Suprapubic skin (tissue), 4 donors: ENCODE measurements at regions not wholly inside any gene's neighbourhood (a gene's known extent, or its start where the extent isn't known, plus 50 kb on each side); places are given as distances from the start of the nearest gene placed in this dataset.

Source experiments
- DNase-seq, 2 donors: peaks; one replicate each; pipeline ENCODE4 v3.0.0-alpha.2; 2019; ENCODE audit warnings: low spot score in 2 of 2
- H3K27ac ChIP-seq: fragments of 200-600 bp; sonication (generic); one replicate; pipeline ENCODE4 v1.5.1; 2019
- H3K27me3 ChIP-seq: fragments of 200-600 bp; sonication (generic); one replicate; pipeline ENCODE4 v1.5.1; 2019
- H3K36me3 ChIP-seq: fragments of 200-600 bp; sonication (generic); one replicate; pipeline ENCODE4 v1.5.1; 2019
- H3K4me1 ChIP-seq: fragments of 200-600 bp; sonication (generic); one replicate; pipeline ENCODE4 v1.5.1; 2019
- H3K4me3 ChIP-seq: fragments of 200-600 bp; sonication (generic); one replicate; pipeline ENCODE4 v1.5.1; 2019; ENCODE audit warnings: mild to moderate bottlenecking
- H3K9me3 ChIP-seq: fragments of 200-600 bp; sonication (generic); one replicate; pipeline ENCODE4 v1.5.1; 2019
- CTCF ChIP-seq, 2 donors: fragments of 200-600 bp in 1 of 2; fragments of 450-650 bp in 1 of 2; sonication (generic) in 1 of 2; IDR thresholded peaks; one replicate each; pipeline ENCODE4 v1.5.1; 2016 to 2019; ENCODE audit warnings: antibody characterized with exemption in 2 of 2, mild to moderate bottlenecking in 1 of 2, moderate library complexity in 1 of 2
- EP300 ChIP-seq: sonication (generic); formaldehyde crosslinking; IDR thresholded peaks from one replicate; pipeline ENCODE4 v1.6.1; 2017; ENCODE audit warnings: antibody characterized with exemption
- POLR2A ChIP-seq, 2 donors: fragments of 450-650 bp; IDR thresholded peaks; one replicate each; pipeline ENCODE4 v1.6.1; 2017; ENCODE audit warnings: antibody characterized with exemption in 2 of 2, mild to moderate bottlenecking in 2 of 2, moderate library complexity in 2 of 2
- POLR2AphosphoS5 ChIP-seq, 3 donors: sonication (generic); formaldehyde crosslinking; IDR thresholded peaks; one replicate each; pipeline ENCODE4 v1.6.1; 2017; ENCODE audit warnings: antibody characterized with exemption in 3 of 3
- WGBS: methylation state at CpG from one replicate; pipeline ENCODE4 v1.1.5; 2018; 5-methylcytosine and 5-hydroxymethylcytosine counted together

GRCh38 chr5:45093377-45093776, 284.6 kb downstream of the MRPS30 start:
- TF ChIP-seq EP300 = no peak
- no peaks in the 10 kb centered on the region for H3K9me3 ChIP-seq
- no peaks in the 10 kb centered on the region for H3K27me3 ChIP-seq
- no peak overlapping the region for H3K27ac ChIP-seq
- DNase-seq = no peak
- 93% methylated on average over 1 of the region's 1 CpG for WGBS
- no peaks in the 10 kb centered on the region for H3K4me1 ChIP-seq
- H3K36me3 ChIP-seq = no peaks in the 10 kb centered on the region
- no peak overlapping the region for H3K4me3 ChIP-seq

GRCh38 chr5:45094876-45095440, 286.2 kb downstream of the MRPS30 start:
- no peaks in the 10 kb centered on the region for H3K9me3 ChIP-seq
- no peak for TF ChIP-seq EP300
- no peak for TF ChIP-seq CTCF (IDR thresholded peaks at IDR 0.05)
- no peak for TF ChIP-seq POLR2A (IDR thresholded peaks at IDR 0.05)
- TF ChIP-seq POLR2AphosphoS5 (IDR thresholded peaks at IDR 0.05) = no peak
- no peaks in the 10 kb centered on the region for H3K27me3 ChIP-seq
- H3K4me1 ChIP-seq = no peaks in the 10 kb centered on the region
- H3K4me3 ChIP-seq = no peak overlapping the region
- WGBS = 65% methylated on average over 4 of the region's 4 CpGs
- H3K36me3 ChIP-seq = no peaks in the 10 kb centered on the region
- no peak for DNase-seq
- H3K27ac ChIP-seq = no peak overlapping the region

GRCh38 chr5:45098483-45098882, 289.7 kb downstream of the MRPS30 start:
- TF ChIP-seq EP300 (no peak), POLR2A (IDR thresholded peaks at IDR 0.05) (no peak), CTCF (IDR thresholded peaks at IDR 0.05) (no peak), POLR2AphosphoS5 (IDR thresholded peaks at IDR 0.05) (no peak)
- 90% methylated on average over 3 of the region's 3 CpGs for WGBS
- no peak for DNase-seq
- Histone ChIP-seq H3K27ac (no peak overlapping the region), H3K27me3 (no peaks in the 10 kb centered on the region), H3K4me1 (no peaks in the 10 kb centered on the region), H3K4me3 (no peak overlapping the region), H3K9me3 (no peaks in the 10 kb centered on the region), H3K36me3 (no peaks in the 10 kb centered on the region)

- Histone ChIP-seq H3K27ac (no peak overlapping the region), H3K9me3 (no peaks in the 10 kb centered on the region), H3K36me3 (no peaks in the 10 kb centered on the region), H3K4me3 (no peak overlapping the region), H3K4me1 (no peaks in the 10 kb centered on the region), H3K27me3 (no peaks in the 10 kb centered on the region)
- 99% methylated on average over 4 of the region's 4 CpGs for WGBS
- TF ChIP-seq POLR2A (IDR thresholded peaks at IDR 0.05) (no peak), POLR2AphosphoS5 (IDR thresholded peaks at IDR 0.05) (no peak), CTCF (IDR thresholded peaks at IDR 0.05) (no peak), EP300 (no peak)
- no peak for DNase-seq
Observed at GRCh38 chr5:45101146-45101545, 292.4 kb downstream of the MRPS30 start.

- Histone ChIP-seq H3K27me3 (no peaks in the 10 kb centered on the region), H3K36me3 (no peaks in the 10 kb centered on the region), H3K9me3 (no peaks in the 10 kb centered on the region), H3K4me3 (no peak overlapping the region), H3K27ac (no peak overlapping the region), H3K4me1 (no peaks in the 10 kb centered on the region)
- DNase-seq = no peak
- 79% methylated on average over 1 of the region's 1 CpG for WGBS
- TF ChIP-seq POLR2A (IDR thresholded peaks at IDR 0.05) (no peak), POLR2AphosphoS5 (IDR thresholded peaks at IDR 0.05) (no peak), CTCF (IDR thresholded peaks at IDR 0.05) (no peak), EP300 (no peak)
Observed at GRCh38 chr5:45105491-45105994, 296.8 kb downstream of the MRPS30 start.

GRCh38 chr5:45109062-45109461, 300.3 kb downstream of the MRPS30 start:
- H3K27me3 ChIP-seq = no peaks in the 10 kb centered on the region
- no peak overlapping the region for H3K27ac ChIP-seq
- WGBS = 75% methylated on average over 1 of the region's 1 CpG
- no peaks in the 10 kb centered on the region for H3K4me1 ChIP-seq
- TF ChIP-seq CTCF (IDR thresholded peaks at IDR 0.05) (no peak), EP300 (no peak), POLR2A (IDR thresholded peaks at IDR 0.05) (no peak), POLR2AphosphoS5 (IDR thresholded peaks at IDR 0.05) (no peak)
- no peak for DNase-seq
- no peak overlapping the region for H3K4me3 ChIP-seq
- no peaks in the 10 kb centered on the region for H3K9me3 ChIP-seq
- no peaks in the 10 kb centered on the region for H3K36me3 ChIP-seq
